ENCODE measurements at regions not wholly inside any gene's neighbourhood (a gene's known extent, or its start where the extent isn't known, plus 50 kb on each side); places are given as distances from the start of the nearest gene placed in this dataset.

DNA sequence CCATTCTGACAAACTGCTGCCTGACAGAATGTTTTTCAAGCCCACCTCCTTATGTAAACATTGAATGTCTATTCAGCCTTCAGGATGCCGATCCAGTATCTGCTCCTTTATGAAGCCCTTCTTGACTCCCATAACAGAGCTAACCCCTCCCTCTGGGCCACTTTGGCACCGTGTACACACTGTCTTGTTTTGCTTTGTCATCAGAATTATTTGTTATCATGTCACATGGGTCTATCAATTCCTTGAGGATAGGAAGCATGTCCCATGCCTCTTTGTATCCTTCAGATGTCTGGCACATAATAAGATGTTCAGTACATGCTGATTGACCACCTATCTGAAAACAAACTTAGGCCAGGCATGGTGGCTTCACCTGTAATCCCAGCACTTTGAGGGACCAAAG, 92.3 kb downstream of the PRLHR start:
- TF ChIP-seq, protein P1, sequence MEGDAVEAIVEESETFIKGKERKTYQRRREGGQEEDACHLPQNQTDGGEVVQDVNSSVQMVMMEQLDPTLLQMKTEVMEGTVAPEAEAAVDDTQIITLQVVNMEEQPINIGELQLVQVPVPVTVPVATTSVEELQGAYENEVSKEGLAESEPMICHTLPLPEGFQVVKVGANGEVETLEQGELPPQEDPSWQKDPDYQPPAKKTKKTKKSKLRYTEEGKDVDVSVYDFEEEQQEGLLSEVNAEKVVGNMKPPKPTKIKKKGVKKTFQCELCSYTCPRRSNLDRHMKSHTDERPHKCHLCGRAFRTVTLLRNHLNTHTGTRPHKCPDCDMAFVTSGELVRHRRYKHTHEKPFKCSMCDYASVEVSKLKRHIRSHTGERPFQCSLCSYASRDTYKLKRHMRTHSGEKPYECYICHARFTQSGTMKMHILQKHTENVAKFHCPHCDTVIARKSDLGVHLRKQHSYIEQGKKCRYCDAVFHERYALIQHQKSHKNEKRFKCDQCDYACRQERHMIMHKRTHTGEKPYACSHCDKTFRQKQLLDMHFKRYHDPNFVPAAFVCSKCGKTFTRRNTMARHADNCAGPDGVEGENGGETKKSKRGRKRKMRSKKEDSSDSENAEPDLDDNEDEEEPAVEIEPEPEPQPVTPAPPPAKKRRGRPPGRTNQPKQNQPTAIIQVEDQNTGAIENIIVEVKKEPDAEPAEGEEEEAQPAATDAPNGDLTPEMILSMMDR (IDR thresholded peaks at IDR 0.05; ENCODE audit: borderline replicate concordance, extremely low read depth, low read length, poor library complexity, severe bottlenecking) = no peak
- TF ChIP-seq EZH2 (IDR thresholded peaks at IDR 0.05; ENCODE audit: borderline replicate concordance, low read depth, low read length, severe bottlenecking) = no peak

All from DND-41 (cell line).